SK-N-MC (cell line): ENCODE measurements at regions not wholly inside any gene's neighbourhood (a gene's known extent, or its start where the extent isn't known, plus 50 kb on each side); places are given as distances from the start of the nearest gene placed in this dataset.
"Not testable (repeated sequence)": the region's sequence is repeated elsewhere in the genome, so short reads cannot be mapped to it uniquely, and the experiment has no call there.

Experiments
- DNase-seq: peaks from one replicate; pipeline ENCODE4 v3.0.0-alpha.2; 2011; ENCODE audit warnings: low read depth, low spot score
- H3K27ac ChIP-seq: fragments of 200-600 bp; sonication (generic); 2 replicates; pipeline ENCODE4 v1.5.1; 2016; ENCODE audit warnings: mixed run types
- H3K36me3 ChIP-seq: fragments of 200-600 bp; sonication (generic); 2 replicates; pipeline ENCODE4 v1.6.1; 2017; ENCODE audit warnings: antibody characterized with exemption, low read length, mixed read lengths; ENCODE audit not compliant: insufficient read depth
- H3K4me3 ChIP-seq: fragments of 200-600 bp; sonication (generic); 2 replicates; pipeline ENCODE4 v1.5.1; 2016
- H3K9ac ChIP-seq: fragments of 200-600 bp; sonication (generic); 2 replicates; pipeline ENCODE4 v1.8.0; 2017; ENCODE audit warnings: mixed run types, mixed read lengths; ENCODE audit not compliant: insufficient read length
- H3K9me3 ChIP-seq: fragments of 200-600 bp; sonication (generic); 2 replicates; pipeline ENCODE4 v1.6.1; 2017; ENCODE audit warnings: low read depth, mild to moderate bottlenecking, antibody characterized with exemption, low read length, moderate library complexity, mixed read lengths
- EZH2 ChIP-seq: fragments of 200-600 bp; sonication (generic); IDR thresholded peaks from one replicate; pipeline ENCODE4 v1.6.1; 2017; ENCODE audit warnings: antibody characterized with exemption
- FOXP2 ChIP-seq: optimal IDR thresholded peaks from 2 replicates; pipeline ENCODE3; 2011; ENCODE audit warnings: mild to moderate bottlenecking, moderate library complexity; ENCODE audit not compliant: insufficient read depth; ENCODE audit errors: extremely low read length, control extremely low read depth
- POLR2AphosphoS5 ChIP-seq: IDR thresholded peaks from 2 replicates; pipeline ENCODE4 v1.6.1; 2012; ENCODE audit warnings: mild to moderate bottlenecking, low read depth, low read length, borderline replicate concordance

DNA sequence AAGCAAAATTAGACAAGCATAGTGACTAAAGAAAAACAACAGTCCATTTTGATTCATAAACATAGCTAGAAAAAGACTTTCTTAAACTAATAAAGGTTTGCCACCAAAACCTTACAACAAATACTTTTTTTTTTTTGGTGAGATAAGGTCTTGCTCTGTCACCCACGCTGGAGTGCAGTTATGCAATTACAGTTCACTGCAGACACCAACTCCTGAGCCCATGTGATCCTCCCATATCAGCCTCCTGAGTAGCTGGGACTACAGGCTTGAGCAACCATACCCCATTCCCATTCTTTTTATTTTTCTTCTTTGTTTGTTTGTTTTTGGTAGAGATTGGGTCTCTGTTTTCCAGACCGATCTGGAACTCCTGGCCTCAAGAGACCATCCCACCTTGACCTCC is 247.2 kb upstream of the ADGRL3 start:
- H3K9ac ChIP-seq = no peak overlapping the region
- DNase-seq = no peak
- no peaks in the 10 kb centered on the region for H3K9me3 ChIP-seq
- no peak overlapping the region for H3K4me3 ChIP-seq
- H3K27ac ChIP-seq = no peak overlapping the region
- TF ChIP-seq EZH2 (no peak), POLR2AphosphoS5 (no peak), FOXP2 (no peak)
- H3K36me3 ChIP-seq = no peaks in the 10 kb centered on the region

DNA sequence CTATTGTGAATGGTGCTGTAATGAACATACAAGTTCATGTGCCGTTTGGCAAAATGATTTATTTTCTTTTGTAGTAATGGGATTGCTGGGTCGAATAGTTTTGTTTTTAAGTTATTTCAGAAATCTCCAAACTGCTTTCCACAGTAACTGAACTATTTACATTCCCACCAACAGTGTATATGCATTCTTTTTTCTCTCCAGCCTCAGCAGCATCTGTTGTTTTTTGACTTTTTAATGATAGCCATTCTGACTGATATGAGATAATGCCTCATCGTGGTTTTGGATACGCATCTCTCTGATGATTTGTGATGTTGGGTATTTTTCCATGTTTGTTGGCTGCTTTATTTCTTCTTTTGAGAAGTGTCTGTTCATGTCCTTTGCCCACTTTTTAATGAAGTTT is 246.3 kb upstream of the ADGRL3 start:
- DNase-seq = no peak
- no peak for TF ChIP-seq FOXP2
- no peak for TF ChIP-seq POLR2AphosphoS5
- no peak for TF ChIP-seq EZH2
- Histone ChIP-seq H3K4me3 (no peak overlapping the region), H3K9ac (no peak overlapping the region), H3K27ac (no peak overlapping the region), H3K9me3 (no peaks in the 10 kb centered on the region), H3K36me3 (no peaks in the 10 kb centered on the region)

DNA sequence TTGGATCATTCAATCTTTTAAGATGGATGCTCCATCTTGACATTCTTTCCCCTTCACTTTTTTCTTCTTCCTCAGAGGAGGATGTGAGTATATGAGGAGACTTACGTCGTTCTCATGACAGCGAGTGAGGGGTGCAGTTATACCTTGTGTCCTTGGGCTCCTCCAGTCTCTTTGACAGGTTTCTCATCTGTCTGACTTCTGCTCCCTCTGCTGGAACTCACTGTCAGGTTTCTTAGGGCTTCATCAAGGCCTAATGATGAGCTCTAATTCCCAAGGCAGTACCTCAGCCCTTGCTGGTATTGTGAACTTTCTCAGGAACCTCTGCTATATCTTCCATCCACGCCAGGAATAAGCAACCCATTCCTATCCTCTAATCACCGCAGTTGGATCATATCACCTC is 237.8 kb upstream of the ADGRL3 start:
- TF ChIP-seq POLR2AphosphoS5 (no peak), EZH2 (no peak), FOXP2 (no peak)
- Histone ChIP-seq H3K36me3 (no peaks in the 10 kb centered on the region), H3K27ac (no peak overlapping the region), H3K9ac (no peak overlapping the region), H3K9me3 (no peaks in the 10 kb centered on the region), H3K4me3 (no peak overlapping the region)
- DNase-seq = no peak

DNA sequence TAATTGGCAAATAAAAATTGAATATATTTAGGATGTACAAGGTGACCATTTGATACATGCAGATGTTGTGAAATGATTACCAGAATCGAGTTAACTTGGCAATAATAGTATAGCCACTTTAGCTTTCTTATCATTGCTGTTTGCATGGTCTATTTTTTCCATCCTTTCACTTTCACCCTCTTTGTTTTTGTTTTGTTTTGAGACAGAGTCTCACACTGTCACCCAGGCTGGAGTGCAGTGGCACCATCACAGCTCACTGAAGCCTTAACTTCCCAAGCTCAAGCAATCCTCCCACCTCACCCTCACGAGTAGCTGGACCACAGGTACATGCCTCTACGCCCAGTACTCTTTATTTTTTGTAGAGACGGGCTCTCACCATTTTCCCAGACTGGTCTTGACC is 218.6 kb upstream of the ADGRL3 start:
- H3K9me3 ChIP-seq = no peaks in the 10 kb centered on the region
- no peak overlapping the region for H3K27ac ChIP-seq
- no peaks in the 10 kb centered on the region for H3K36me3 ChIP-seq
- TF ChIP-seq FOXP2 = no peak
- no peak for TF ChIP-seq EZH2
- no peak for TF ChIP-seq POLR2AphosphoS5
- H3K4me3 ChIP-seq = no peak overlapping the region
- DNase-seq = no peak
- H3K9ac ChIP-seq = no peak overlapping the region

DNA sequence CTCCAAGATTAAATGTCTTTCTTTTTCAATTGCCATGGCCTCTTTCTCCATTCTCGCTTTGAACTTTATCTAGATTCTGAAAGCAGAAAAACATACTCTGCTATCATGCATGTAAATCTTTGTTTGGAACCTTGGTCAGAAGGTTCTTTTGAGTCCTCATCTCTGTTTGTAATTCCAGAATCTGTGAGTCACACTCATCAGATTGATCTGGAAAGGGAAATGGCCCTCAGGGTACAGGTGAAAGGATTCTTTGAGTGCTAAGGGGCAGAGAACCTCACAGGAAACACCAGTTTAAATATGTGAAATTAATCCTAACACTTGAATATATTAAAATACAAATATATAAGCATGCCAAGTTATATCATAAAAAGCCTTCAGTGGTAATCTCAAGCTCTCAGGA is 211.0 kb upstream of the ADGRL3 start:
- TF ChIP-seq FOXP2 (no peak), EZH2 (no peak), POLR2AphosphoS5 (no peak)
- Histone ChIP-seq H3K4me3 (no peak overlapping the region), H3K27ac (no peak overlapping the region), H3K36me3 (no peaks in the 10 kb centered on the region), H3K9me3 (no peaks in the 10 kb centered on the region), H3K9ac (no peak overlapping the region)
- peak; percentile 6 for DNase-seq

DNA sequence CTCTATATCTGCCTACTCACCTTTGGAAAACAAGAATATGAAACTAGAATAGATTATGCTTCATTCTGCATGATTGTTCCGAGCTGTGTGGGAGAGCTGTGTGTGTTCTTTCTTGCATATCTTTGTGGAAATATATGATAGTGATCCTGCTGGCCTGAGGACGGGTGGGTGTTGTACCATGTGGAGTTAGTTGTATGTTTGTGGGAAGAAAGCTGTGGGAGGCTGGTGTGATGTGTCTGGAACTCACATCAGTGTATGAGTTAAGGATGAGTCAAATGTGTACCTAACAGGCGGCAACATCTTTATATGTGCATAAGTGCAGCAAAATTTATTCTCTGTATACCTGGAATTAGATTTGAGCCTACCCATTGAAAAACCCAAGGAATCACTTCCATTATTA is 208.1 kb upstream of the ADGRL3 start:
- no peak overlapping the region for H3K4me3 ChIP-seq
- H3K9me3 ChIP-seq = no peaks in the 10 kb centered on the region
- H3K9ac ChIP-seq = no peak overlapping the region
- no peak for TF ChIP-seq POLR2AphosphoS5
- TF ChIP-seq FOXP2 = no peak
- TF ChIP-seq EZH2 = no peak
- no peaks in the 10 kb centered on the region for H3K36me3 ChIP-seq
- DNase-seq = no peak
- H3K27ac ChIP-seq = no peak overlapping the region

DNA sequence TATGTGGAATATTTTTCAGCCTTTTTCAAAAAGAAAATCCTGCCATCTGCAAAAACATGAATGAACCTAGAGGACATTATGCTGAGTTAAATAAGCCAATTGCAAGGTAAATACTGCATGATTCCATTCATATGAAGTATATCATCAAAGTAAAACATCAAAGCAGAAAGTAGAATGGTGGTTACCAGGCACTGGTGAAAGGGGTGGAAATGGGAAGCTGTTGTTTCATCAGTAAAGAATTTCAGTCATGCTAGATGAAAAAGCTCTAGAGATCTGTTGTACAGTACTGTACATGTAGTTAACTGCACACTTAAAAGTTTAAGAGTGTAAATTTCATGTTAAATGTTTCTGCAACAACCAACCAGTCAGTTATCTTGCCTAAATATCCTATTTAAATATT is 196.8 kb upstream of the ADGRL3 start:
- Histone ChIP-seq H3K9ac (no peak overlapping the region), H3K4me3 (no peak overlapping the region), H3K27ac (no peak overlapping the region), H3K36me3 (no peaks in the 10 kb centered on the region), H3K9me3 (no peaks in the 10 kb centered on the region)
- TF ChIP-seq FOXP2 (no peak), POLR2AphosphoS5 (no peak), EZH2 (no peak)
- DNase-seq = no peak

DNA sequence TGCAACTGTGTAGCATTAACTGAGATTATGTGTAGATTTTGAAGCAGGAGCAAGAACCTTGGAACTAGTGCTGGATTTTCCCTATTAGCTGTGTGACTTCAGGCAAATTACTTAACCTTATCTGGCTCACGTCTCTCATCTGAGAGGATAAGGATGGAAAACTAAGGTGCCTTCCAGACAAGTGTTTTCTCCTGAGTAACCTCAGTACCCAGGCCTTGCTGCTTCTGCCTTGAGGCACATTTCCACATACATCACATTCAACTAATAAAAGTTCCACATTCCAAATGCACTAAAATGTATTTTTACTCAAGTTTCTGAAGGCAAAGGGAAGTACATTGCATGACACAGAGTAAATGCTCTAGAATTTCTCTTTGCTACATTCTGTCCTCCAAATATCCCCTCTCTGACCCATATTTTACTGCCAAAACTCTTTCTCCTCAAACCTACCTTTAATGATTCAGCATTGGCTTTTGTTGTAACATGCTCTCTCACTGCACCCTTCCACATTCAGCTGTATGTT is 195.4 kb upstream of the ADGRL3 start:
- no peak for DNase-seq
- Histone ChIP-seq H3K27ac (no peak overlapping the region), H3K4me3 (no peak overlapping the region), H3K36me3 (no peaks in the 10 kb centered on the region), H3K9me3 (no peaks in the 10 kb centered on the region), H3K9ac (no peak overlapping the region)
- TF ChIP-seq FOXP2 = no peak
- no peak for TF ChIP-seq EZH2
- no peak for TF ChIP-seq POLR2AphosphoS5

DNA sequence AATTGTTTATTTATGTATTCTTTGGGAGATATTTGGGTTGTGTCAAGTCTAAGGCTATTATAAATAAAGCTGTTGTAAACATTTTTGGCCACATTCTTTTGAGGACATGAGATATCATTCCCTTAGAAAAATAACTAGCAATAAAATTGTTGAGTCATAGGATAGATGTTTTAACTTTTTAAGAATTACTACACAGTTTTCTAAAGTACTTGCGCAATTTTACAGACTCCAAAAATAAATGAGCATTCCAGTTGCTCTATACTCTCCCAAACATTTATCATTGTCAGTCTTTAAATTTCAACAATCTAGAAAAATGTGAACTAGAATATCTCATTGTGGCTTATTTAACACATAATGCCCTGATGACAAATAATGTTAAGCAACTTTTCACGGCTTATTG is 189.1 kb upstream of the ADGRL3 start:
- Histone ChIP-seq H3K9me3 (no peaks in the 10 kb centered on the region), H3K27ac (no peak overlapping the region), H3K36me3 (no peaks in the 10 kb centered on the region), H3K9ac (no peak overlapping the region), H3K4me3 (no peak overlapping the region)
- no peak for DNase-seq
- TF ChIP-seq EZH2 = no peak
- TF ChIP-seq FOXP2 = no peak
- no peak for TF ChIP-seq POLR2AphosphoS5

DNA sequence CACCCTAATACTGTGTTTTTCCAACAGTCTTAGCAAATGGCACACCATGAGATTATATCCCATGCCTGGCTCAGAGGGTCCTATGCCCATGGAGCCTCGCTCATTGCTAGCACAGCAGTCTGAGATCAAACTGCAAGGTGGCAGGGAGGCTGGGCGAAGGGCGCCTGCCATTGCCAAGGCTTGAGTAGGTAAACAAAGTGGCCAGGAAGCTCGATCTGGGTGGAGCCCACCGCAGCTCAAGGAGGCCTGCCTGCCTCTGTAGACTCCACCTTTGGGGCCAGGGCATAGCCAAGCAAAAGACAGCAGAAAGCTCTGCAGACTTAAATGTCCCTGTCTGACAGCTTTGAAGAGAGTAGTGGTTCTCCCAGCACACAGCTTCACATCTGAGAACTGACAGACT is 188.2 kb upstream of the ADGRL3 start:
- not testable (repeated sequence) for H3K4me3 ChIP-seq, H3K9ac ChIP-seq, H3K36me3 ChIP-seq, H3K27ac ChIP-seq, H3K9me3 ChIP-seq, DNase-seq
